ENCODE measurements at regions not wholly inside any gene's neighbourhood (a gene's known extent, or its start where the extent isn't known, plus 50 kb on each side); places are given as distances from the start of the nearest gene placed in this dataset.

GRCh38 chr5:117793963-117794362 is 1194.4 kb downstream of the DTWD2 start:
- TF ChIP-seq CTCF (conservative IDR thresholded peaks at IDR 0.05) = no peak
- no peak for TF ChIP-seq EZH2 (IDR thresholded peaks at IDR 0.05; ENCODE audit: low read depth)
